IMR-90 (cell line): ENCODE measurements at regions not wholly inside any gene's neighbourhood (a gene's known extent, or its start where the extent isn't known, plus 50 kb on each side); places are given as distances from the start of the nearest gene placed in this dataset.

Experiments
- CHD1 ChIP-seq: IDR thresholded peaks from 2 replicates; pipeline ENCODE4 v1.6.1; 2012; ENCODE audit warnings: low read depth, low read length, improper control_type of control experiment
- FOS ChIP-seq: fragments of 150-350 bp; IDR thresholded peaks from 2 replicates; pipeline ENCODE4 v1.6.1; 2016; ENCODE audit warnings: low read depth, low read length
- MAFK ChIP-seq: IDR thresholded peaks from 2 replicates; pipeline ENCODE4 v1.6.1; 2012; ENCODE audit warnings: low read depth, low read length, improper control_type of control experiment
- POLR2A ChIP-seq: IDR thresholded peaks from 2 replicates; pipeline ENCODE4 v1.6.1; 2012; ENCODE audit warnings: mild to moderate bottlenecking, low read depth, low read length
- TF ChIP-seq, protein P1 (sequence below): conservative IDR thresholded peaks from 2 replicates; pipeline ENCODE4 v1.5.1; 2012; ENCODE audit warnings: mild to moderate bottlenecking, low read depth, low read length, improper control_type of control experiment
- TF ChIP-seq, protein P2 (sequence below): fragments of 150-350 bp; IDR thresholded peaks from 2 replicates; pipeline ENCODE4 v1.6.1; 2017; ENCODE audit warnings: mild to moderate bottlenecking, antibody characterized with exemption, low read length, low read depth
- TF ChIP-seq, protein P3 (sequence below): fragments of 150-350 bp; IDR thresholded peaks from 2 replicates; pipeline ENCODE4 v1.6.1; 2016; ENCODE audit warnings: low read depth, mild to moderate bottlenecking, low read length, moderate library complexity, borderline replicate concordance

DNA sequence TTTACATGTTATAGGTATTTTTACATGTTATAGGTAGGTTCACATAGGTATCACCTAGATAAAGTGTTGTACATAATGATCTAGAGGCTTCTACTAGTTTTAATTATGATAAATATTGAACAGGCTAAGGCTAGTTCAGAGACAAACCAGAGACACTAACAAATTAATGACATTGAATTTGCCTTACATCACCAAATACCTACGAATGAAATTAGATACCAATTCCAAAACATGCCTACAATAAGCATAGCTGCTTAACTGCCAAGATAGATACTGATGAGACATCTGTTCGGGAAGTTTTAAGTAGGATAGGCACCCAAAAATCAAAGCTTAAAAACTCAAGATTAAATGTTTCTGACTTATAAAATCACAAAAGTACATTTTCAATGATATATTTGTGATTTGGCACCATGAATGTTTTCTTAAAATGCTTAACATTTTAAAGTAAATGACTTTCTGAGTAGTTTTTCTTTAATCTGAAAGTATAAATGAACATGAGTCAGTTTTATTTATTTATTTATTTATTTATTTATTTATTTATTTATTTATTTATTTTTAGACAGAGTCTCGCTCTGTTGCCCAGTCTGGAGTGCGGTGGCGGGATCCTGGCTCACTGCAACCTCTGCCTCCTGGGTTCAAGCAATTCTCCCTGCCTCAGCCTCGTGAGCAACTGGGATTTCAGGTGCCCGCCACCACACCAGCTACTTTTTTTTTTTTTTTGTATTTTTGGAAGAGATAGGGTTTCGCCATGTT is 703.1 kb upstream of the ARRDC3 start:
- TF ChIP-seq, protein P1, sequence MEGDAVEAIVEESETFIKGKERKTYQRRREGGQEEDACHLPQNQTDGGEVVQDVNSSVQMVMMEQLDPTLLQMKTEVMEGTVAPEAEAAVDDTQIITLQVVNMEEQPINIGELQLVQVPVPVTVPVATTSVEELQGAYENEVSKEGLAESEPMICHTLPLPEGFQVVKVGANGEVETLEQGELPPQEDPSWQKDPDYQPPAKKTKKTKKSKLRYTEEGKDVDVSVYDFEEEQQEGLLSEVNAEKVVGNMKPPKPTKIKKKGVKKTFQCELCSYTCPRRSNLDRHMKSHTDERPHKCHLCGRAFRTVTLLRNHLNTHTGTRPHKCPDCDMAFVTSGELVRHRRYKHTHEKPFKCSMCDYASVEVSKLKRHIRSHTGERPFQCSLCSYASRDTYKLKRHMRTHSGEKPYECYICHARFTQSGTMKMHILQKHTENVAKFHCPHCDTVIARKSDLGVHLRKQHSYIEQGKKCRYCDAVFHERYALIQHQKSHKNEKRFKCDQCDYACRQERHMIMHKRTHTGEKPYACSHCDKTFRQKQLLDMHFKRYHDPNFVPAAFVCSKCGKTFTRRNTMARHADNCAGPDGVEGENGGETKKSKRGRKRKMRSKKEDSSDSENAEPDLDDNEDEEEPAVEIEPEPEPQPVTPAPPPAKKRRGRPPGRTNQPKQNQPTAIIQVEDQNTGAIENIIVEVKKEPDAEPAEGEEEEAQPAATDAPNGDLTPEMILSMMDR = no peak
- TF ChIP-seq POLR2A (no peak), MAFK (no peak), CHD1 (no peak), FOS (no peak)
- TF ChIP-seq, protein P2, sequence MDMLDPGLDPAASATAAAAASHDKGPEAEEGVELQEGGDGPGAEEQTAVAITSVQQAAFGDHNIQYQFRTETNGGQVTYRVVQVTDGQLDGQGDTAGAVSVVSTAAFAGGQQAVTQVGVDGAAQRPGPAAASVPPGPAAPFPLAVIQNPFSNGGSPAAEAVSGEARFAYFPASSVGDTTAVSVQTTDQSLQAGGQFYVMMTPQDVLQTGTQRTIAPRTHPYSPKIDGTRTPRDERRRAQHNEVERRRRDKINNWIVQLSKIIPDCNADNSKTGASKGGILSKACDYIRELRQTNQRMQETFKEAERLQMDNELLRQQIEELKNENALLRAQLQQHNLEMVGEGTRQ = no peak
- TF ChIP-seq, protein P3, sequence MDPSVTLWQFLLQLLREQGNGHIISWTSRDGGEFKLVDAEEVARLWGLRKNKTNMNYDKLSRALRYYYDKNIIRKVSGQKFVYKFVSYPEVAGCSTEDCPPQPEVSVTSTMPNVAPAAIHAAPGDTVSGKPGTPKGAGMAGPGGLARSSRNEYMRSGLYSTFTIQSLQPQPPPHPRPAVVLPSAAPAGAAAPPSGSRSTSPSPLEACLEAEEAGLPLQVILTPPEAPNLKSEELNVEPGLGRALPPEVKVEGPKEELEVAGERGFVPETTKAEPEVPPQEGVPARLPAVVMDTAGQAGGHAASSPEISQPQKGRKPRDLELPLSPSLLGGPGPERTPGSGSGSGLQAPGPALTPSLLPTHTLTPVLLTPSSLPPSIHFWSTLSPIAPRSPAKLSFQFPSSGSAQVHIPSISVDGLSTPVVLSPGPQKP = no peak
